Mesenchymal stem cell (in vitro differentiated cells and primary cell): ENCODE measurements at regions not wholly inside any gene's neighbourhood (a gene's known extent, or its start where the extent isn't known, plus 50 kb on each side); places are given as distances from the start of the nearest gene placed in this dataset.

Experiments
- DNase-seq: peaks from one replicate; pipeline ENCODE4 v3.0.0-alpha.2; 2013
- H2AFZ ChIP-seq: one replicate; pipeline ENCODE4 v1.6.1; 2013; ENCODE audit warnings: low read depth, mild to moderate bottlenecking, control low read depth, inconsistent platforms, low read length, moderate library complexity
- H2AK5ac ChIP-seq: 2 replicates; pipeline ENCODE4 v1.6.1; 2013; ENCODE audit warnings: low read length, moderate library complexity, mild to moderate bottlenecking, inconsistent platforms; ENCODE audit not compliant: severe bottlenecking
- H2BK120ac ChIP-seq: one replicate; pipeline ENCODE4 v1.6.1; 2013; ENCODE audit warnings: low read depth, mild to moderate bottlenecking, inconsistent platforms, low read length, moderate library complexity
- H2BK12ac ChIP-seq, 2 experiments: one replicate each; pipeline ENCODE4 v1.6.1; 2013; ENCODE audit warnings: inconsistent platforms in 2 of 2, low read length in 2 of 2, mild to moderate bottlenecking in 2 of 2, moderate library complexity in 2 of 2, control low read depth in 1 of 2
- H2BK15ac ChIP-seq: one replicate; pipeline ENCODE4 v1.6.1; 2013; ENCODE audit warnings: mild to moderate bottlenecking, low read depth, inconsistent platforms; ENCODE audit not compliant: poor library complexity, severe bottlenecking
- H2BK5ac ChIP-seq: 2 replicates; pipeline ENCODE4 v1.6.1; 2013; ENCODE audit warnings: low read depth, mild to moderate bottlenecking, low read length, control low read depth, inconsistent platforms; ENCODE audit not compliant: poor library complexity, severe bottlenecking
- H3K14ac ChIP-seq, 2 experiments: one replicate each; pipeline ENCODE4 v1.6.1; 2013; ENCODE audit warnings: inconsistent platforms in 2 of 2, low read length in 2 of 2, control low read depth in 1 of 2, mild to moderate bottlenecking in 1 of 2, moderate library complexity in 1 of 2
- H3K18ac ChIP-seq, 2 experiments: one replicate each; pipeline ENCODE4 v1.6.1; 2013; ENCODE audit warnings: inconsistent platforms in 2 of 2, low read length in 2 of 2, control low read depth in 1 of 2, low read depth in 1 of 2, mild to moderate bottlenecking in 1 of 2
- H3K23ac ChIP-seq, 2 experiments: one replicate each; pipeline ENCODE4 v1.6.1; 2013; ENCODE audit warnings: inconsistent platforms in 2 of 2, low read length in 2 of 2, mild to moderate bottlenecking in 2 of 2, moderate library complexity in 2 of 2, control low read depth in 1 of 2
- H3K27ac ChIP-seq: 2 replicates; pipeline ENCODE4 v1.5.1; 2013; ENCODE audit warnings: mild to moderate bottlenecking, moderate library complexity, low read length, control low read depth, inconsistent platforms; ENCODE audit not compliant: poor library complexity, severe bottlenecking
- H3K27me3 ChIP-seq, 2 experiments: 2 replicates each; pipeline versions ENCODE4 v1.6.1 to v1.7.0; 2013; ENCODE audit warnings: low read length in 2 of 2, mild to moderate bottlenecking in 2 of 2, moderate library complexity in 2 of 2, control low read depth in 1 of 2, inconsistent platforms in 1 of 2; ENCODE audit not compliant: control insufficient read depth in 1 of 2, insufficient read depth in 1 of 2
- H3K36me3 ChIP-seq, 2 experiments: 2 replicates each; pipeline versions ENCODE4 v1.6.1 to v1.7.0; 2013; ENCODE audit warnings: low read length in 2 of 2, control low read depth in 1 of 2, inconsistent platforms in 1 of 2, low read depth in 1 of 2, mild to moderate bottlenecking in 1 of 2; ENCODE audit not compliant: insufficient read depth in 2 of 2, control insufficient read depth in 1 of 2
- H3K4ac ChIP-seq, 2 experiments: one replicate each; pipeline ENCODE4 v1.6.1; 2013; ENCODE audit warnings: inconsistent platforms in 2 of 2, low read length in 2 of 2, mild to moderate bottlenecking in 2 of 2, moderate library complexity in 2 of 2, control low read depth in 1 of 2, low read depth in 1 of 2
- H3K4me1 ChIP-seq: 2 replicates; pipeline ENCODE4 v1.6.1; 2013; ENCODE audit warnings: low read depth, low read length, control low read depth; ENCODE audit not compliant: control insufficient read depth, insufficient read depth
- H3K4me2 ChIP-seq: 2 replicates; pipeline ENCODE4 v1.6.1; 2013; ENCODE audit warnings: low read length, mild to moderate bottlenecking, inconsistent platforms; ENCODE audit not compliant: poor library complexity, severe bottlenecking
- H3K4me3 ChIP-seq, 2 experiments: 2 replicates each; pipeline versions ENCODE4 v1.5.1 to v1.7.0; 2013; ENCODE audit warnings: low read length in 2 of 2, mild to moderate bottlenecking in 2 of 2, control low read depth in 1 of 2, low read depth in 1 of 2; ENCODE audit not compliant: insufficient read depth in 1 of 2
- H3K79me1 ChIP-seq: replicated peaks from 2 replicates; pipeline ENCODE4 v1.6.1; 2013; ENCODE audit warnings: mild to moderate bottlenecking, control low read depth, low read length, inconsistent platforms; ENCODE audit not compliant: poor library complexity, severe bottlenecking
- H3K9ac ChIP-seq: 2 replicates; pipeline ENCODE4 v1.7.0; 2013; ENCODE audit warnings: mild to moderate bottlenecking, low read length, moderate library complexity
- H3K9me3 ChIP-seq: 2 replicates; pipeline ENCODE4 v1.7.0; 2013; ENCODE audit warnings: mild to moderate bottlenecking, low read length; ENCODE audit not compliant: control insufficient read depth
- H4K8ac ChIP-seq: one replicate; pipeline ENCODE4 v1.6.1; 2013; ENCODE audit warnings: inconsistent platforms, mild to moderate bottlenecking, low read length, moderate library complexity
- H4K91ac ChIP-seq: one replicate; pipeline ENCODE4 v1.6.1; 2013; ENCODE audit warnings: mild to moderate bottlenecking, low read length, inconsistent platforms
- WGBS: methylation state at CpG from one replicate; pipeline ENCODE4 v1.1.7; 2013; ENCODE audit warnings: mixed read lengths; 5-methylcytosine and 5-hydroxymethylcytosine counted together

DNA sequence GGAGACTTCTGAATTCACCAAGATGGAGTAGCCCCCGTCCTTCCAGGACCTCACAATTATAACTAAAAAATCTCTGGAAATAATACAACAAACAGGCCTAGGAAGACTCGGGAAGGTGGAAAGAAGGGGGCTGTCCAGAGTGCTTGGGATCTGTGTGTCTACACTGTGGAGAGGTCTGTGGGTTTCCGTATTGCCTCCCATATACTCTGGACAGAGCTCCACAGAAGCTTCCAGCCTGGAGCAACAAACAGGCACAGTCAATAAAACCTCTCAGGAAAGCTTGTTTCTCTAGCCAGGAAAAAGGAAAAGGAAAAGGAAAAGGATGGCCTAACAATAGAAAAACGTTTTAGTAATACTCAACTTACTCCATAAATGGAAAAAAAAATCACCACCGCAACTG is 655.9 kb downstream of the DSC3 start:
- no peak overlapping the region for H3K23ac ChIP-seq
- 49% methylated on average over 2 of the region's 5 CpGs for WGBS
- H2AK5ac ChIP-seq = no peak overlapping the region
- no peak overlapping the region for H2BK12ac ChIP-seq
- H2BK5ac ChIP-seq = no peak overlapping the region
- peaks cover 3% of the 10 kb centered on the region for H3K9me3 ChIP-seq
- H4K91ac ChIP-seq = no peak overlapping the region
- no peak overlapping the region for H3K9ac ChIP-seq
- no peaks in the 10 kb centered on the region for H3K27me3 ChIP-seq
- H3K79me1 ChIP-seq = no peaks in the 10 kb centered on the region
- no peaks in the 10 kb centered on the region for H3K36me3 ChIP-seq
- no peak overlapping the region for H2BK15ac ChIP-seq
- no peak overlapping the region for H2BK120ac ChIP-seq
- no peak overlapping the region for H4K8ac ChIP-seq
- H3K4me1 ChIP-seq = no peaks in the 10 kb centered on the region
- no peak overlapping the region for H3K18ac ChIP-seq
- no peak overlapping the region for H3K4me2 ChIP-seq
- H2AFZ ChIP-seq = no peak overlapping the region
- DNase-seq = no peak
- H3K14ac ChIP-seq = no peak overlapping the region
- no peak overlapping the region for H3K4me3 ChIP-seq
- H3K27ac ChIP-seq = no peak overlapping the region
- H3K4ac ChIP-seq = no peak overlapping the region

GRCh38 chr18:30385684-30386083 is 656.9 kb downstream of the DSC3 start:
- Histone ChIP-seq H2AK5ac (no peak overlapping the region), H2AFZ (no peak overlapping the region), H3K4me1 (no peaks in the 10 kb centered on the region), H2BK12ac (no peak overlapping the region), H2BK5ac (no peak overlapping the region), H3K36me3 (no peaks in the 10 kb centered on the region), H3K4me3 (no peak overlapping the region), H3K18ac (no peak overlapping the region), H3K27me3 (no peaks in the 10 kb centered on the region), H3K23ac (no peak overlapping the region), H2BK120ac (no peak overlapping the region), H3K4ac (no peak overlapping the region), H2BK15ac (no peak overlapping the region), H3K4me2 (no peak overlapping the region), H3K14ac (no peak overlapping the region), H3K79me1 (no peaks in the 10 kb centered on the region), H3K9ac (no peak overlapping the region), H4K8ac (no peak overlapping the region), H3K9me3 (peaks cover 3% of the 10 kb centered on the region), H3K27ac (no peak overlapping the region), H4K91ac (no peak overlapping the region)
- no peak for DNase-seq
- whole genome bisulfite sequencing = 63% methylated on average over 1 of the region's 1 CpG

DNA sequence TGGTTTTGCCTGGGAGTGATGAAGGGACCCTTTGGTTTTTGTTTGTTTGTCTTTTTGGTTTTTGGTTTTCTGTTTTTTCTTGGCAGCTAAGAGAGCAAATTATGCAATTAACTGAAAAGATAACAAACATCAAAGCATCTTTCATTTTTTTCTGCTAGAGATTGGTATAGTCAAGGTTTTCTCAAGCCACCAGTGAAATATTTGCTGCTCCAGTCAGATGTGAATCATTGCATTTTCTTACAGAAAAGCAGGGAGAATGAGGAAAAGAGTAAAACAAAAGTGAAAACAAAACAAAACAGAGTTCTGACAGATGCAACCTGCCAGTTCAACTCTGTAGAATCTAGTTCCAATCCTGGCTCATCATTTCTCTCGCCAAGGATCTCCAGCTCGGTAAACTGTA is 660.7 kb downstream of the DSC3 start:
- no peak overlapping the region for H4K8ac ChIP-seq
- H4K91ac ChIP-seq = no peak overlapping the region
- no peak overlapping the region for H2AFZ ChIP-seq
- H3K9ac ChIP-seq = no peak overlapping the region
- H2AK5ac ChIP-seq = no peak overlapping the region
- peaks cover 3% of the 10 kb centered on the region for H3K9me3 ChIP-seq
- H3K14ac ChIP-seq = no peak overlapping the region
- WGBS = no CpG with 5 or more reads among the region's 2 CpGs
- no peak overlapping the region for H2BK12ac ChIP-seq
- H2BK15ac ChIP-seq = no peak overlapping the region
- no peaks in the 10 kb centered on the region for H3K4me1 ChIP-seq
- H2BK120ac ChIP-seq = no peak overlapping the region
- H3K36me3 ChIP-seq = no peaks in the 10 kb centered on the region
- H3K79me1 ChIP-seq = no peaks in the 10 kb centered on the region
- H3K18ac ChIP-seq = no peak overlapping the region
- no peak overlapping the region for H3K4me2 ChIP-seq
- DNase-seq = no peak
- H3K4ac ChIP-seq = no peak overlapping the region
- no peak overlapping the region for H3K4me3 ChIP-seq
- no peaks in the 10 kb centered on the region for H3K27me3 ChIP-seq
- H3K23ac ChIP-seq = no peak overlapping the region
- H2BK5ac ChIP-seq = no peak overlapping the region
- H3K27ac ChIP-seq = no peak overlapping the region

DNA sequence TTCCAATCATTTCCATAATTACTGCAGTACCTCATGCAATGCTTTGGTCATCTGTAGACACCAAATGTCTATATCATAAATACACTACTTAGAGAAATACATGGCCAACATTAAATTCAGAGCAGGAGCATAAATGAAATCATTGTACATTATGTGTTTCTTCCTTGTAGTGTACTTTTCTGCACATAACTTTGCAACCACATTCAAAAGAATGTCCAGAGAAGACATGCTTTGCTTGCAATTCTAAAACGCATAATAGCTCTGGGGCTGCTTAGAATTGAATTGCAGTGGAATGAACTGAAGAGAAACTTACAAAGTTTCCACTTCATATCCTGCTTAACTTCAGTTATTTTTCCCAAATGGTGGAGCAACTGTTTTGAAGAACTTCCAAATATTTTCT is 664.4 kb downstream of the DSC3 start:
- H3K4me2 ChIP-seq = no peak overlapping the region
- no peak overlapping the region for H2AFZ ChIP-seq
- no peak overlapping the region for H3K27ac ChIP-seq
- no peak overlapping the region for H3K14ac ChIP-seq
- peaks cover under 1% of the 10 kb centered on the region for H3K9me3 ChIP-seq
- H3K4ac ChIP-seq = no peak overlapping the region
- H3K9ac ChIP-seq = no peak overlapping the region
- H4K91ac ChIP-seq = no peak overlapping the region
- no peak overlapping the region for H4K8ac ChIP-seq
- peak; percentile 25 for DNase-seq
- no peak overlapping the region for H2AK5ac ChIP-seq
- no peaks in the 10 kb centered on the region for H3K27me3 ChIP-seq
- H3K36me3 ChIP-seq = no peaks in the 10 kb centered on the region
- H3K23ac ChIP-seq = no peak overlapping the region
- H2BK120ac ChIP-seq = no peak overlapping the region
- H2BK15ac ChIP-seq = no peak overlapping the region
- no peaks in the 10 kb centered on the region for H3K79me1 ChIP-seq
- no peak overlapping the region for H3K4me3 ChIP-seq
- H2BK5ac ChIP-seq = no peak overlapping the region
- WGBS = 100% methylated on average over 1 of the region's 1 CpG
- H3K18ac ChIP-seq = no peak overlapping the region
- no peak overlapping the region for H2BK12ac ChIP-seq
- H3K4me1 ChIP-seq = no peaks in the 10 kb centered on the region
